Upper lobe of left lung (tissue), 4 donors: ENCODE measurements at regions not wholly inside any gene's neighbourhood (a gene's known extent, or its start where the extent isn't known, plus 50 kb on each side); places are given as distances from the start of the nearest gene placed in this dataset.

Source experiments
- CTCF ChIP-seq, 6 experiments: fragments of 450-650 bp in 4 of 6; fragments of 200-600 bp in 2 of 6; sonication (generic) in 2 of 6; IDR thresholded peaks; one replicate each; pipeline ENCODE4 v1.5.1; 2016 to 2019; ENCODE audit warnings: antibody characterized with exemption in 6 of 6
- POLR2AphosphoS5 ChIP-seq, 2 donors: sonication (generic); formaldehyde crosslinking; IDR thresholded peaks; one replicate each; pipeline ENCODE4 v1.5.1; 2017; ENCODE audit warnings: antibody characterized with exemption in 2 of 2

- TF ChIP-seq CTCF (IDR thresholded peaks at IDR 0.05) (no peak), POLR2AphosphoS5 (IDR thresholded peaks at IDR 0.05) (no peak)
These were observed 50.0 kb upstream of the IGSF21 start for GRCh38 chr1:18057623-18058022.
